SH-SY5Y (cell line): ENCODE measurements at regions not wholly inside any gene's neighbourhood (a gene's known extent, or its start where the extent isn't known, plus 50 kb on each side); places are given as distances from the start of the nearest gene placed in this dataset.

ENCODE experiments used
- GATA2 ChIP-seq: IDR thresholded peaks from 2 replicates; pipeline ENCODE4 v1.6.1; 2011; ENCODE audit warnings: mild to moderate bottlenecking, low read depth, low read length
- GATA3 ChIP-seq: IDR thresholded peaks from 2 replicates; pipeline ENCODE4 v1.6.1; 2011; ENCODE audit warnings: low read depth, mild to moderate bottlenecking, low read length, moderate library complexity

GRCh38 chr11:23976426-23976825, 520.4 kb upstream of the LUZP2 start:
- TF ChIP-seq GATA3, result no peak
- no peak for TF ChIP-seq GATA2
